Duodenal mucosa (tissue), 2 donors: ENCODE measurements at regions not wholly inside any gene's neighbourhood (a gene's known extent, or its start where the extent isn't known, plus 50 kb on each side); places are given as distances from the start of the nearest gene placed in this dataset.

Experiments used
- H3K27ac ChIP-seq: one replicate; pipeline ENCODE4 v1.7.0; 2013; ENCODE audit warnings: low read depth, low read length
- H3K27me3 ChIP-seq, 2 donors: one replicate each; pipeline ENCODE4 v1.7.0; 2013; ENCODE audit warnings: low read length in 2 of 2, control low read depth in 1 of 2; ENCODE audit not compliant: insufficient read depth in 2 of 2, control insufficient read depth in 1 of 2
- H3K36me3 ChIP-seq, 2 donors: one replicate each; pipeline ENCODE4 v1.7.0; 2013; ENCODE audit warnings: low read length in 2 of 2, control low read depth in 1 of 2; ENCODE audit not compliant: insufficient read depth in 2 of 2, control insufficient read depth in 1 of 2
- H3K4me1 ChIP-seq, 2 donors: one replicate each; pipeline ENCODE4 v1.7.0; 2013; ENCODE audit warnings: low read length in 2 of 2, control low read depth in 1 of 2; ENCODE audit not compliant: insufficient read depth in 2 of 2, control insufficient read depth in 1 of 2
- H3K4me3 ChIP-seq, 2 donors: one replicate each; pipeline ENCODE4 v1.7.0; 2013; ENCODE audit warnings: low read length in 2 of 2, low read depth in 1 of 2
- H3K9ac ChIP-seq, 2 donors: one replicate each; pipeline ENCODE4 v1.7.0; 2013; ENCODE audit warnings: low read length in 2 of 2, low read depth in 1 of 2
- H3K9me3 ChIP-seq, 2 donors: one replicate each; pipeline ENCODE4 v1.7.0; 2013; ENCODE audit warnings: low read length in 2 of 2, control low read depth in 1 of 2; ENCODE audit not compliant: control insufficient read depth in 1 of 2

GRCh38 chr15:72982714-72983113 is 69.5 kb upstream of the NEO1 start:
- no peak overlapping the region for H3K9ac ChIP-seq
- H3K27me3 ChIP-seq = no peaks in the 10 kb centered on the region
- H3K9me3 ChIP-seq = no peaks in the 10 kb centered on the region
- H3K4me3 ChIP-seq = no peak overlapping the region
- no peak overlapping the region for H3K27ac ChIP-seq
- no peaks in the 10 kb centered on the region for H3K36me3 ChIP-seq
- H3K4me1 ChIP-seq = no peaks in the 10 kb centered on the region

GRCh38 chr15:72980661-72981060 is 71.6 kb upstream of the NEO1 start:
- Histone ChIP-seq H3K9me3 (no peaks in the 10 kb centered on the region), H3K27ac (no peak overlapping the region), H3K4me1 (no peaks in the 10 kb centered on the region), H3K27me3 (no peaks in the 10 kb centered on the region), H3K36me3 (no peaks in the 10 kb centered on the region), H3K4me3 (no peak overlapping the region), H3K9ac (no peak overlapping the region)

- no peak overlapping the region for H3K4me3 ChIP-seq
- H3K4me1 ChIP-seq = no peaks in the 10 kb centered on the region
- H3K9me3 ChIP-seq = no peaks in the 10 kb centered on the region
- H3K27me3 ChIP-seq = no peaks in the 10 kb centered on the region
- no peaks in the 10 kb centered on the region for H3K36me3 ChIP-seq
- H3K9ac ChIP-seq = no peak overlapping the region
- H3K27ac ChIP-seq = no peak overlapping the region
Measured at GRCh38 chr15:72979791-72980190, 72.5 kb upstream of the NEO1 start.

GRCh38 chr15:72979308-72979707 is 73.0 kb upstream of the NEO1 start:
- Histone ChIP-seq H3K9me3 (no peaks in the 10 kb centered on the region), H3K36me3 (no peaks in the 10 kb centered on the region), H3K27me3 (no peaks in the 10 kb centered on the region), H3K4me1 (no peaks in the 10 kb centered on the region), H3K27ac (no peak overlapping the region), H3K4me3 (no peak overlapping the region), H3K9ac (no peak overlapping the region)

GRCh38 chr15:72978223-72978622 is 74.0 kb upstream of the NEO1 start:
- Histone ChIP-seq H3K4me3 (no peak overlapping the region), H3K36me3 (no peaks in the 10 kb centered on the region), H3K9me3 (no peaks in the 10 kb centered on the region), H3K27me3 (no peaks in the 10 kb centered on the region), H3K27ac (no peak overlapping the region), H3K4me1 (no peaks in the 10 kb centered on the region), H3K9ac (no peak overlapping the region)

- no peak overlapping the region for H3K9ac ChIP-seq
- no peaks in the 10 kb centered on the region for H3K9me3 ChIP-seq
- no peaks in the 10 kb centered on the region for H3K36me3 ChIP-seq
- H3K27ac ChIP-seq = no peak overlapping the region
- H3K4me3 ChIP-seq = no peak overlapping the region
- H3K4me1 ChIP-seq = no peaks in the 10 kb centered on the region
- H3K27me3 ChIP-seq = no peaks in the 10 kb centered on the region
Measured at GRCh38 chr15:72972362-72972761, 79.9 kb upstream of the NEO1 start.

GRCh38 chr15:72971766-72972165 is 80.5 kb upstream of the NEO1 start:
- Histone ChIP-seq H3K9ac (no peak overlapping the region), H3K36me3 (no peaks in the 10 kb centered on the region), H3K4me1 (no peaks in the 10 kb centered on the region), H3K27ac (no peak overlapping the region), H3K4me3 (no peak overlapping the region), H3K27me3 (no peaks in the 10 kb centered on the region), H3K9me3 (no peaks in the 10 kb centered on the region)

- H3K4me1 ChIP-seq = no peaks in the 10 kb centered on the region
- no peaks in the 10 kb centered on the region for H3K9me3 ChIP-seq
- H3K36me3 ChIP-seq = no peaks in the 10 kb centered on the region
- H3K27ac ChIP-seq = no peak overlapping the region
- no peak overlapping the region for H3K9ac ChIP-seq
- H3K27me3 ChIP-seq = no peaks in the 10 kb centered on the region
- no peak overlapping the region for H3K4me3 ChIP-seq
Measured at GRCh38 chr15:72970933-72971760, 81.1 kb upstream of the NEO1 start.

GRCh38 chr15:72968531-72968922 is 83.7 kb upstream of the NEO1 start:
- Histone ChIP-seq H3K27ac (no peak overlapping the region), H3K36me3 (no peaks in the 10 kb centered on the region), H3K4me1 (no peaks in the 10 kb centered on the region), H3K9ac (no peak overlapping the region), H3K4me3 (no peak overlapping the region), H3K9me3 (no peaks in the 10 kb centered on the region), H3K27me3 (no peaks in the 10 kb centered on the region)

- no peaks in the 10 kb centered on the region for H3K4me1 ChIP-seq
- no peaks in the 10 kb centered on the region for H3K27me3 ChIP-seq
- peaks cover 0 to 3% of the 10 kb centered on the region in 2 donors for H3K9me3 ChIP-seq
- no peak overlapping the region for H3K27ac ChIP-seq
- no peak overlapping the region for H3K9ac ChIP-seq
- H3K36me3 ChIP-seq = no peaks in the 10 kb centered on the region
- no peak overlapping the region for H3K4me3 ChIP-seq
Measured at GRCh38 chr15:72967811-72968530, 84.3 kb upstream of the NEO1 start.
